GM23338 (cell line): ENCODE measurements at regions not wholly inside any gene's neighbourhood (a gene's known extent, or its start where the extent isn't known, plus 50 kb on each side); places are given as distances from the start of the nearest gene placed in this dataset.

Source experiments
- ATAC-seq: fragments of 200-7000 bp; cut with Tn5 transposase; 3 replicates; pipeline ENCODE4 v1.9.1; 2020
- DNase-seq: peaks from one replicate; pipeline ENCODE4 v3.0.0-alpha.2; 2015; ENCODE audit warnings: low spot score
- H2AFZ ChIP-seq: fragments of 200-600 bp; sonication (generic); 2 replicates; pipeline ENCODE4 v1.8.0; 2016; ENCODE audit warnings: antibody characterized with exemption, mild to moderate bottlenecking, moderate library complexity
- H3F3A ChIP-seq: fragments of 200-600 bp; sonication (generic); replicated peaks from 2 replicates; pipeline ENCODE4 v1.8.0; 2017; ENCODE audit warnings: antibody characterized with exemption, mixed run types, low read depth
- H3K27ac ChIP-seq: fragments of 200-600 bp; sonication (generic); 2 replicates; pipeline ENCODE4 v1.6.1; 2016; ENCODE audit warnings: low read depth
- H3K27me3 ChIP-seq: fragments of 200-600 bp; sonication (generic); 2 replicates; pipeline ENCODE4 v1.8.0; 2016; ENCODE audit warnings: mild to moderate bottlenecking, mixed run types, moderate library complexity; ENCODE audit not compliant: insufficient read depth
- H3K36me3 ChIP-seq: fragments of 200-600 bp; sonication (generic); 2 replicates; pipeline ENCODE4 v1.8.0; 2016; ENCODE audit warnings: mild to moderate bottlenecking; ENCODE audit not compliant: insufficient read depth
- H3K4me1 ChIP-seq: fragments of 200-600 bp; sonication (generic); 2 replicates; pipeline ENCODE4 v1.8.0; 2016; ENCODE audit warnings: mild to moderate bottlenecking, moderate library complexity; ENCODE audit not compliant: insufficient read depth
- H3K4me2 ChIP-seq: fragments of 200-600 bp; sonication (generic); 2 replicates; pipeline ENCODE4 v1.7.1; 2017; ENCODE audit warnings: mixed run types
- H3K4me3 ChIP-seq: fragments of 200-600 bp; sonication (generic); 2 replicates; pipeline ENCODE4 v1.6.1; 2016; ENCODE audit warnings: mixed run types
- H3K79me2 ChIP-seq: fragments of 200-600 bp; sonication (generic); replicated peaks from 2 replicates; pipeline ENCODE4 v1.8.0; 2017; ENCODE audit warnings: mild to moderate bottlenecking; ENCODE audit not compliant: insufficient read depth
- H3K9me2 ChIP-seq: fragments of 200-600 bp; sonication (generic); 2 replicates; pipeline ENCODE4 v1.8.0; 2017; ENCODE audit not compliant: insufficient read depth
- H4K20me1 ChIP-seq: fragments of 200-600 bp; sonication (generic); replicated peaks from 2 replicates; pipeline ENCODE4 v1.8.0; 2017; ENCODE audit warnings: mild to moderate bottlenecking; ENCODE audit not compliant: insufficient read depth
- H3K27ac Mint-ChIP-seq: 2 replicates; pipeline ENCODE4 v1.8.0; 2020; ENCODE audit warnings: inconsistent platforms, mild to moderate bottlenecking, moderate library complexity, mixed read lengths
- H3K27me3 Mint-ChIP-seq: 3 replicates; pipeline ENCODE4 v1.8.0; 2022; ENCODE audit warnings: low read depth, mild to moderate bottlenecking, moderate library complexity, mixed read lengths, inconsistent platforms; ENCODE audit not compliant: insufficient read depth, poor library complexity
- H3K36me3 Mint-ChIP-seq: 3 replicates; pipeline ENCODE4 v1.8.0; 2021; ENCODE audit warnings: low read depth, mild to moderate bottlenecking, inconsistent platforms, moderate library complexity, mixed read lengths
- H3K4me1 Mint-ChIP-seq: 3 replicates; pipeline ENCODE4 v1.8.0; 2020; ENCODE audit warnings: mild to moderate bottlenecking, inconsistent platforms, mixed read lengths
- H3K4me3 Mint-ChIP-seq: 3 replicates; pipeline ENCODE4 v1.8.0; 2021; ENCODE audit warnings: moderate library complexity, mild to moderate bottlenecking, inconsistent platforms, mixed read lengths
- H3K9me3 Mint-ChIP-seq: 3 replicates; pipeline ENCODE4 v1.8.0; 2020; ENCODE audit warnings: moderate library complexity, mild to moderate bottlenecking, inconsistent platforms, mixed read lengths
- CREB1 ChIP-seq: fragments of 250-450 bp; sonication (Bioruptor Pico); IDR thresholded peaks from 2 replicates; pipeline ENCODE4 v1.5.0; 2020; ENCODE audit warnings: low read depth, mild to moderate bottlenecking, moderate library complexity
- CTCF ChIP-seq, 2 experiments: fragments of 200-600 bp in 1 of 2; sonication (generic) in 1 of 2; conservative IDR thresholded peaks; 2 replicates each; pipeline versions ENCODE4 v1.5.1 to v1.6.1; 2016 to 2017; ENCODE audit warnings: antibody characterized with exemption in 2 of 2, low read depth in 2 of 2, mild to moderate bottlenecking in 2 of 2, moderate library complexity in 1 of 2
- EZH2 ChIP-seq: fragments of 200-600 bp; sonication (generic); IDR thresholded peaks from one replicate; pipeline ENCODE4 v1.8.0; 2017; ENCODE audit warnings: antibody characterized with exemption, mild to moderate bottlenecking, low read depth; ENCODE audit not compliant: unreplicated experiment
- NANOG ChIP-seq: IDR thresholded peaks from 2 replicates; pipeline ENCODE4 v1.6.1; 2016; ENCODE audit warnings: antibody characterized with exemption, borderline replicate concordance
- POLR2AphosphoS5 ChIP-seq: IDR thresholded peaks from 2 replicates; pipeline ENCODE4 v1.6.1; 2016; ENCODE audit warnings: antibody characterized with exemption, low read depth
- ZNF462 ChIP-seq: fragments of 250-450 bp; sonication (Bioruptor Pico); IDR thresholded peaks from 2 replicates; pipeline ENCODE4 v1.5.0; 2020; ENCODE audit warnings: mild to moderate bottlenecking, moderate library complexity

- H3F3A ChIP-seq: no peaks in the 10 kb centered on the region
- H3K36me3 Mint-ChIP-seq: no peaks in the 10 kb centered on the region
- H2AFZ ChIP-seq: no peak overlapping the region
- peak overlapping the region; percentile 98 for H3K27ac Mint-ChIP-seq
- no peaks in the 10 kb centered on the region for H3K79me2 ChIP-seq
- H3K27me3 ChIP-seq: no peaks in the 10 kb centered on the region
- H3K9me2 ChIP-seq: no peaks in the 10 kb centered on the region
- H3K4me1 ChIP-seq: peaks cover 31% of the 10 kb centered on the region
- H4K20me1 ChIP-seq: no peaks in the 10 kb centered on the region
- peak overlapping the region; percentile 59; the same call in 2 of the 3 replicates for H3K4me3 Mint-ChIP-seq
- DNase-seq (no peak), ATAC-seq (peak; percentile 12; the same call in 1 of the 3 replicates)
- H3K4me1 Mint-ChIP-seq: peaks cover 51% of the 10 kb centered on the region
- TF ChIP-seq POLR2AphosphoS5: no peak
- TF ChIP-seq EZH2: no peak
- no peak for TF ChIP-seq NANOG
- H3K27ac ChIP-seq: peak overlapping the region; percentile 39
- peak overlapping the region; percentile 8; the same call in 1 of the 2 replicates for H3K4me2 ChIP-seq
- H3K27me3 Mint-ChIP-seq: no peaks in the 10 kb centered on the region
- H3K36me3 ChIP-seq: no peaks in the 10 kb centered on the region
- no peak overlapping the region for H3K4me3 ChIP-seq
- no peaks in the 10 kb centered on the region for H3K9me3 Mint-ChIP-seq
Observed at GRCh38 chr2:34365512-34365911, 766.4 kb upstream of the FAM98A start.

- no peaks in the 10 kb centered on the region for H3K9me2 ChIP-seq
- Mint-ChIP-seq H3K27me3 (peaks cover 1% of the 10 kb centered on the region), H3K4me3 (no peak overlapping the region), H3K4me1 (peaks cover 5% of the 10 kb centered on the region; the same call in 2 of the 3 replicates), H3K9me3 (no peaks in the 10 kb centered on the region), H3K27ac (no peak overlapping the region), H3K36me3 (no peaks in the 10 kb centered on the region)
- no peaks in the 10 kb centered on the region for H3K4me1 ChIP-seq
- no peaks in the 10 kb centered on the region for H4K20me1 ChIP-seq
- ATAC-seq (no peak), DNase-seq (no peak)
- H3F3A ChIP-seq: no peaks in the 10 kb centered on the region
- H3K4me2 ChIP-seq: no peak overlapping the region
- no peak for TF ChIP-seq CTCF (conservative IDR thresholded peaks at IDR 0.05; ENCODE audit: low read depth in 2 of 2)
- TF ChIP-seq CREB1: no peak
- TF ChIP-seq ZNF462 (CRISPR knock-in tag): no peak
- TF ChIP-seq EZH2: no peak
- H3K36me3 ChIP-seq: no peaks in the 10 kb centered on the region
- H2AFZ ChIP-seq: no peak overlapping the region
- H3K27ac ChIP-seq: no peak overlapping the region
- H3K79me2 ChIP-seq: no peaks in the 10 kb centered on the region
- H3K27me3 ChIP-seq: no peaks in the 10 kb centered on the region
- no peak overlapping the region for H3K4me3 ChIP-seq
Observed at GRCh38 chr2:34353509-34354113, 754.5 kb upstream of the FAM98A start.
